GM19023 (cell line): ENCODE measurements at regions not wholly inside any gene's neighbourhood (a gene's known extent, or its start where the extent isn't known, plus 50 kb on each side); places are given as distances from the start of the nearest gene placed in this dataset.

Source experiments
- ATAC-seq: cut with Tn5 transposase; IDR thresholded peaks from one replicate; pipeline ENCODE4 v1.9.1; 2021; ENCODE audit warnings: mild to moderate bottlenecking, moderate library complexity; ENCODE audit not compliant: unreplicated experiment

DNA sequence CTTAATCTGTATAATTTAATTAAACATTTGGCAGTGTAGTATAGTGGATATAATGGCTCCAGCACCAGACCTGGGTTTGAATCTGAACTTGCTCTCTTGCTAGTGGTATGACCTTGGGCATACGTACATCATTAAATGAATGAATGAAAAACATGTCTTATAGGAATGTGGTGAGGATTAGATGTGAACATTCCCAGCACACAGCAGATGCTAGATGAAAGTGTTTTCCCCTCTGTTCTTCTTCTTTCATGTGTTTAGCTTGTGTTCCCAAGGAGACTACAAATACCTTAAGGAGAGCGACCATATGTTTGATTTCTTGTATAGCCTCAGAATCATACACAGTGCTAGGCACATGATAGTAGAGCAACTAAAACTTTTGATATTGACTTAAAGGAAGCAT is 56.5 kb downstream of the CT47B1 start:
- no peak for ATAC-seq

DNA sequence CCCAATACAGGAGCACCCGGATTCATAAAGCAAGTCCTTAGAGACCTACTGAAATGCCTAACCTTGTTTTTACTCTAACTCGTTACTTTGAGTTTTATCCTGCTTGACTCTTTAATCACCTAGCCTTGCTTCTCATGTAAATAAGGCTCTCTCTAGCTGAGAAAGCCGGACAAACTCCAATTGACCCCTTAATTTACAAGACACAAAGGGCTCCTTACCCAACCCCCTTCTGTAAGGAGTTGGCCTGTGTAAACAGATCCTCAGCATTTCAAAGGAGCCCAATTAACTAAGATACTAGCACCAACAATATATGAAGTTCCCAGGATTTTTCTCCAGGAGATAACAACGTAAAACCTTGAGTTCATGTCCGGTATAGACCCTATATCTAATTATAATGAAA is 61.7 kb downstream of the CT47B1 start:
- ATAC-seq = no peak

DNA sequence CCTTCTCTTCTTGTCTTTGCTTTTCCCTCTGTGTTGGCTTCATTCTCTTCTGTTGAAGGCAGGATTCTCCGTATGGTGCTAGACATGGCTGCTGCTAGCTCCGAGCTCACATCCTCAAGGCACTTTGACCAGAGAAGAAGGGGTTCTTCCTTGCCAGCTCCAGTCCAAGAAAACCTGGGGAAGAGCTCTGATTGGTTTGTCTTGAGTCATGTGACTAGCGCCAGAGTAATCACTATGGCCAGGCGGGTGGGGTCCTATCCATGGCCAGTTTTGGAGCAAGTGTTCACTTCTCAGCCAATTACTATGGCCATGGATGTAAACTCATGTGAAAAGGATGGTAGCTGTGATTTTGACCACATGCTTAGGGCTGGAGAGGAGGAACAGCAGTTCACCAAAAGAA is 74.2 kb downstream of the CT47B1 start:
- ATAC-seq = no peak

DNA sequence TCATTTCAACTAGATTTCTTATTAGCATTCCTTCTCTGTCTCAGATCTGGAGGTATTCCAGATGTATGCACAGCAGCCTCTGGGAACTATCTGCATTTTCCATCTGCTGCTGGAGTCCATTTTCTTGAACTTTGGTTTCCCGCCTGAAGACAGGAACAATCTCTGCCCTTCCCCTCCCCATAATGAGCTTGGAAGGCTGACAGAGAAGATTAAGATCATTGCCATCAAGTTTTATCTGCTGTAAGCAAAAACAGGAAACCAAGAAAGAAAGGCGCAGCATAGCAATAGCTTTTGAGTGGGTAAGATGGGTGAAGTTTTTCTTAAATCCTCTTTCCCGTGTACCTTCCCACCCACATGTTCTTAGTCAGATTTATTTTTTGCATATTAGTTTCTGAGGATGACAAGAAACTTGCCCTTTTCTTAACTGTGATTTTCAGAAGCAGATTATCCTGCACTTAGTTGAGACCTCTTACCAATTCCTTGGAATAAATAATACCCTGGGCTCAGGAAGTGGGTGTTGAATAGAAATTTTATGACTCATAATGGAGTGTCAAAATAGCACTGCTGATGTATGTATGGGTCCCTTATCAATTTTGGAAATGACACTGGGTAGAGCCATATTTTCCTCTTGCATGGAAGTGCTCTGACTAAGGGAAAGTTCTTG is 78.3 kb downstream of the CT47B1 start:
- no peak for ATAC-seq

DNA sequence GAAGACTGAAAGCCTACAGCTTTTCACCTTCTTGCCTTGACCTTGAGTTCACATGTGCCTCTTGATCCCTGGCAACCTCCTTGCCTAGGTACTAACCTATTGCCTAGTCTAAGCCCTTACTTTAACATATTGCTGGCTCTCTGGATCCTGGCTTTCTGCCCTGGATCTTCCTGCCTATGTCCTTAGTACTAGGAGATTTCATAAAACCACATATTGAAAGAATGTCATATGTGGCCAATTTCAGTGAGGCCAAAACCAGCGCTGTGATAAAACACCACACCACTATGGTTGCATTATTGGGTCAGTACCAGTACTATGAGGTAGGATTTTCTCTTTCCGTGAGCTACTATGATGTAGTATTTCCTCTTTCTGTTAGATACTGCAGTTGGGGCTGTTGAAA is 80.4 kb downstream of the CT47B1 start:
- ATAC-seq = no peak

DNA sequence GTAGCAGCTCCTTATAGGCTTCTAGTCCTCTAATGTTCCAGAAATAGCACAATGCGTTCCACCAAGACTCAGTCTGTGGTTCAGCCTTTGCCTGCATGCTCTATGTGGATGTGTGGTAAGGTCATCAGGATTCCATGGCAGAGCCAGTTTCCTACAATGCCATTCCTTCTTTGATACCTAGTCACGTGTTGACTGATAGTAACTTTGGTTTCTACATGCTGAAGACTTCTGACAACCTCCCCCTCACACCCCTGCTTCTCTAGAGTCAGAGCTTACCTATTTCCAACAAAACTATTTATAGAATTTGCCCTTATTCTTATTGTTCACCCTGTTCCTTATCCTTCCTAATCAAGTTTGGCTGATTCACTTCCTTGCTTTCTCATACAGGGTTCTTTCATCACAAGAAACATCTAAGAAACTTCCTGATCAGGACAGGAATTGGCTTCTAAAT is 81.1 kb downstream of the CT47B1 start:
- no peak for ATAC-seq

DNA sequence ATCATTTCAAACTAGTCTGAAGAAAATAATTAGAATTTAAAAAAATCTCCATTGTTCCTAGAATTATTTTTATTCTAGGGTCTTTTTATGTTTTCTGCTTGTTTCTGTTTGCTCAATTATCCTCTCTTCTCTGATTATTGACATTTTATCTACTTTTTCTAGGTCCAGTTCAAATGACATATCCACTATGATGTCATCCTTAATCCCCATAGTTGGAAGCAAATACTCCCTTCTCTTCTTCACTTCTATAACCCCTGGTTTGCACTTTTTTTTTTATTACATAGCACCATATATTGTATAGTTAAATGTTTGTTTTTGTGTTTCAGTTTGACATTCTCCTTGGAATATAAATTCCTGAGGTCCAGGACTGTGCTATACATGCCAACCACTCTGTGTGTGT is 82.6 kb downstream of the CT47B1 start:
- no peak for ATAC-seq

DNA sequence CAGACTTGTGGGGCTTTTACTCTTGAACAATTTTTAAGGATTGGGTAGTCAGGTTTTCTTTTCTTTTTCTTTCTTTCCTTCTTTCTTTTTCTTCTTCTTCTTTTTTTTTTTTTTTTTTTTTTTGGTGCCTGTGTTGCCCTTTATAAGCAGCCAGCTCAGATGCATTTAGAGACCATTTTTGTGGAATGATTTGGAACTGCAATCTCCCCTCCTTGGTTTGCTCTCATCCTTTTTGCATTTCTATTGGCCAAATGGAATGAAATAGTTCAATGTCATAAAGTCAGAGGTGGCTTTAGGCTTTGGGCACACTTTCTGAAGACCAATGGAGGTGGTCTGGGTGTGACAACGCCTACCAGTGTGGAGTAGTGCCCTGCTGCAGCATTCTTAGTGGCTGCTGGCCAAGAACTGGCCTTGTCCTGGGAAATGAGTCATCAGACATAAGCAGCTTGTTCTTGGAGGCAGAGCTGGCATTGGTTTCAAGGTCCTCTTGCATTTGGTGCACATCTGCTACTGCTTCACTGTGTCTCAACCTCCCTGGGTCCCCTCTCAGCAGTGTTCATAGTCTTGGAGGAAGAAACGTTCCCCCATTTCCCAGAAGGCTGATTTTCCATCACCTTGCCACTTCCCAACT is 84.5 kb downstream of the CT47B1 start:
- no peak for ATAC-seq

DNA sequence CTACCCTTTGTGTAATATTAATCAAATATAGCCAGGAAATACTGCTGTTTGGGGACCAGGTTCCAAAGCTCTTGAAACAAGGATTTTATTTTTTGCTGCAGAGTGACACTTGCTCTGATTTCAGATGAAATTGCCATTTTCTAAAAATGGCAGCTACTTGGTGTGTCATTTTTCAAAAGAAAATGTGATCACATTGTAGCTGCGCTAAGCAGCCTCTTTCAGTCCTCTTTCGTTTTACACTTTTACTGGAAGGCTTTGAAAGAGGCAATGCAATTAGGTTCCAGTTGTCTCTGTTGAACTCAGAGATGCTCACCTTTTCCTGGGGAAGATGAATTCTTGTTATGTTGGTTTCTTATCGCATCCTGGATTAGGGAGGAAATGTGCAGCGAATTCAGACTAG is 85.1 kb downstream of the CT47B1 start:
- ATAC-seq = no peak

DNA sequence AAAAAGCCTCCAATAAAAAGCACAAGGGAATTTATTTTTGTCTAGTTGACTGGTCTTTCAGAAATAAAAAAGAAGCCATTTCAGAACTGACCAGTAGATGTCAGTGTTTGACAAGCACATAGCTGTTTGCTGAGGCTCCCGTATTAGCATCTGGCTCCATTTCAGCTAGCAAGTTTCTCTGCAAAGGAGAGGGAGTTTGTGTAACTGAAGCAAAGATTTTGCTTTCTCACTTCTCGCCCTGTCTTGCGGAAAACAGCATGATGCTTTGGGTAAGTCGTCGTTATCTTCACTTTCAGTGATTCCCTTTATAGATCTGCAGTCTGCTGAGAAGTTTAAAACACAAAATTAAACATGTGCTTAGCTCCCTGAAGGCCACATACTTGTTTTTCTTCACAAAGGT is 85.5 kb downstream of the CT47B1 start:
- ATAC-seq = peak; percentile 85

DNA sequence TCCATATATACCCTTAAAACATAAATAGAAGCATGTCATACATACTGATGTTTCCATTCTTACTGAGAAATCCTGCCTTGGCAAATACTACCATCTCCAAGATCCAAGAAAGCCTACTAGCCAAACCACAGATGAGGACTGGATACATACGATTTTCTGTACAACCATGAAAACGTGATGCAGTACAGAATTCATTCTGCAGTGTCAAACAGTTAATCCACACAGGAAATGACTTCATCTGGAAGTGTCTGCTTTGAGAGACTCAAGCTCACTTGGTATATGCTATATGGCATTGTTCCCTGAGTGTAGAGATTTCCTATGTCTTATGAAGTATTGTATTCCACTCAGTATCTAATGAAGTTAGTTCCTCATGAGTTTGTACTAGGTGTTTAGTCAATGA is 94.3 kb downstream of the CT47B1 start:
- ATAC-seq = no peak

DNA sequence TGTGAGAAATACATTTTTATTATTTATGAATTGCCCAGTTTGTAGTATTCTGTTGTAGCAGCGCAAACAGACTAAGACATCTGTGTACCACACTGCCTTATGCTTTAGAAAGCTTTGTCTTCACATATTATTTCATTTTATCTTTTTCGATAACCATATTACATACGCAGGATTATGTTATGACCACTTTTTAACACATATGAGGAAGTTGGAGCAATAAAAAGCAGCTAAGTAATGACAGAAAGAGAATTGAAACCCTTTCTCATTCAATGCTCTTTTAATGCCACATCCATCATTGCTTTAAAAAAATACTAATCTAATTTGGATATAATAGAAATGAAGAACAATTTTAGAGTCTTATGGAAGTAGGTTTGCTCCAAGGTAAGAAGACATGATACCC is 99.7 kb downstream of the CT47B1 start:
- ATAC-seq = no peak

DNA sequence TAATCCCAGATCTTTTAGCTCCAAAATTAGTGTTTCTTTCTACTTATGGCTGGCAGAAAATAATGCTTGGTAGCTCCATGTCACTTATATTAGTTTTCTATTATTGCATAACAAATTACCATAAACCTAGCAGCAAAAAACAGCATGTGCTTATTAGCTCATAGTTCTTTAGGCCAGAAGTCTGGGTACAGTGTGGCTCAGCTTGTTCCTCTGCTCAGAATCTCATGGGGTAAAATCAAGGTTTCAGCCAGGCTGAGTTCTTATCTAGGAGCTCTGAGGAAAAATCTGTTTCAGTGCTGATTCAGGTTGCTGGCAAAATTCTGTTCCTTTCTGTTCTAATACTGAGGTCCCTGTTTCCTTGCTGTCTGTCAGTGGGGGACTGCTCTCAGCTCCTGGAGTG is 101.1 kb downstream of the CT47B1 start:
- no peak for ATAC-seq

DNA sequence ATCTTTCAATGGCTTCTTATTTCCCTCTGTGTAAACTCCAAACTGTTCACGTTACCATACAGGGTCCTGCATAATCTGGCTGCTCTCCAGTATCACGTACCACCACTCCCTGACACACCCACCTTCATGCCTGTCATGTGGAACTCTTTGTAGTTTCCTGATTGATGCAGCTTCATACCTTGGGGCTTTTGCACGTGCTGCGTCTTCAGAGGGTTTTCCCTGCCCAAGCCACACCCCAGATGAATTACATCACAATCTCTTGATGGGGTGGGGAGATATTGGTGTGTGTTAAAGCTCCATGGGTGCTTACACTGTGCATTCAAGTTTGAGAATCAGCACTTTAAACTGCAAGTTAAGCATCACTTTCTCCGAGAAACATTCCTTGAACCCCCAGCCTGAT is 101.9 kb downstream of the CT47B1 start:
- ATAC-seq = no peak

DNA sequence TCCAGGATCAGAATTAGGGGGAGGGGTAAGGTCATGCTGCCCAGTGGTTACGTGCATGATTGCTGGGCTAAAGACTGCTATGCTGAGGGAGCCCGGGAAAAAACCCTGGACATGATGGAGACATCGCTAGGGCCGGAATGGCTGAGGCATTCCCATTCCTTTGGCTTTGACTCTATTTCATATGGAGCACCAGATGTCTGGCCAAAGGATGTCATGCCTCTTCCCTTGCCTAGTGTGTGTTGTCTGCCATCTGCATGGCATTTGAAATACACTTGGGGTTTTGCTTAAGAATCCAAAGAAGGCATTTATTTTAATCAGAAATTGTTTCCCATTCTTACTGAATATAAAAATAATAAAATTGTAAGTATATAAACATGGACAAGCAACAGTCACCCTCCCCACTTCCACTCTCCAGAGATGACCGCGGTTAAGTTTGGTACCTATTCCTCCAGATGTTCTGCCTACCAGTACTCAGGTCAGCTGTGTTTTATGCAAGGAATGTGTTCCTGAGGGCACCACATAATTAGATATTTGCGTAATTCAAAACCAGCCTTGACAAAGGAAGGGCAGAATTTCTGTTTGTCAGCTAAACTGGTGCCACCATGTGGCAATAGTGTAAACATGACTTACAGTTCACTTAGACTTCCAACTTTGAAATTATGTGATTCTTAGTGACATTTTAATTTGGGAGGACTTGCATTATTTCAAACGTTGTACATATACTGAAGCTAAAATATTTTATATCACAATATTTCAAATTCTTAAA is 105.9 kb downstream of the CT47B1 start:
- ATAC-seq = no peak

DNA sequence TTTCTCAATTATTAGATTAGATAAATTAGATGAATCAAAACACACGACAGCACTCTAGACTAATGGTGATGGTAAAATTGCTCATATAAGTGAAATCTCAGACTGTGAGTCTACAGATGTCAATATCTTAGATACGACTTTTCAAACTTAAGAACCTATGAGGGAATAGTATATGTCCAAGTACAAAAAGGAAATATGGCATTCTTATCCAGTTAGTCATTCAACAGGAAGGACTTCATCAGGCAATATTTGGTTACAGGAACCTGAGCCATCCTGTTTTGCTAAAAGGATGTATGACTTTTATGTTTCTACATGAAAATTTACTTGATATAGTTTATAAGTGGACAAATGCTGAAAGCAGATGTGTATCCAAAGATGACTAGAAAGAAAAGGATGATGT is 107.0 kb downstream of the CT47B1 start:
- ATAC-seq = no peak

DNA sequence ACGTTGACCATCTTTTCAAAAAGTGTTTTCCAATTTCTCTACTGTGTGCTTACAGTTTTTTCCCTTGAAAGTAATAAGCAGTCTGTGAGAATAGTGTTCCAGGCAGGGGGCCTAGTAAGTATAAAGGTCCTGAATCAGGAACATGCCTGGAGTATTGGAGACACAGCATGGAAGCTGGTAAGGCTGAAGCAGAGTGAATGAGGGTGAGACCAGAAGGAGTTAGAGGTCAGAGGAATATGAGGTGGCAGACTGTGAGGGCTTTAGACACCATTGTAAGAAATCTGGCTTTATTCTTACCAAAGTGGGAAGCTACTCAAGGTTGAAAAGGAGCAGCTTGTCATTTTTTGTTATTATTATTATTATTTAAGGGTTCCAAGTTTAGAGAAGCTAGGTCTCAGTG is 107.4 kb downstream of the CT47B1 start:
- ATAC-seq = no peak

DNA sequence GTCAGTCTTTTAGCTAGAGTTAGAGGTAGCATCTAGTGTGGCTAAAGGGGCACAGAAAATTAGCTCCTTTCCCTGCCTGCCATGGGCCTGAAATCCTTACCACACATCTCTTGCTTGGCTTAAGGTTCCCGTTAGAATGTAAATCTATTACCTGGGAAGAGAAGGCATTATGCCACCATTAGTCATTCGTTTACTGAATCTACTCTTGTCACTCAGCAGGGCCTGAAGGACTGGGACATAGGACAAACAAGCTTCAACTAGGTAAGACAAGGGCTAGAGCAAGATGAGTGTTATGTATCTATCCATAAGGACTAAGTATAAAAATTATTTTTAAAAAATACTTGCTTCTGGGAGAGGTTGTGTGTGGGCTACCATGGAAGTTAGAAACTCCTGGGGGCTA is 112.4 kb downstream of the CT47B1 start:
- no peak for ATAC-seq

DNA sequence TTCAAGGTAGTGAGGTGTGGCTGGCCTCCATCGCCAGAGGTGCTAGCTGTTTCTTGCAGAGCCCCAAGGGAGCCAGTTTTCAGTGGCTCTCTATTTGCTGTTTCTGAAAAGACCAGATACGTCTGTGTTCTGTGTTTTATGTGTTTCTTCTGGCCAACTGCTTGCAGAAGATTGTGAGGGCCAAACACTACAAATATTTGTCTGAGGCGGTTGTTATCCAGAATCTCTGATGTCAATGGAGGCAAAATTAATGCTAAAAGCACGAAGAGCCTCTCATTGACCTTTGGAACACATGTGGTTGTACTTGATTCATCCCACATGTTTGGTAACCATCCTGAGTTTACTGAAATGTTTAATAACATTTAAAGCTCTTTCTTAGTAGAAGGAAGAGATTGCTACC is 113.9 kb downstream of the CT47B1 start:
- ATAC-seq = no peak

DNA sequence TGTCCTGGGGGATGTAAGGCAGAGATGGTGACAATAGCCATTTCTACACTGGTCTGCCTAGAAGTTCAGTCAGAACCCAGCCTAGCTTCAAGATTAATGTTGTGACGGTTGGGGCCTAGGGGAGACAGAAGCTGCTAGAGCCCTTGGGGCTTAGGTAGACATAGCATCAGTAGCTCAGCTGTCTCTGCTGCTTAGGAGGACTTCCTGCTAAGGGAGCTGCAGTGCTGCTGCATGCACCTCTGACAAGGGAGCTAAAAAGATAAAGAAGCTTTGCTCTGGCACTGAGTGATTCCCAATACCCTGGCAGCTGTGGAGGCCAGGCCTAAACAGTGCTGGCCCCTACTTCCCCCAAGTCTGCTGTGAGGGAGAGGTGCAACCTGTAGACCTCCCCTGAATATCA is 116.0 kb downstream of the CT47B1 start:
- no peak for ATAC-seq

DNA sequence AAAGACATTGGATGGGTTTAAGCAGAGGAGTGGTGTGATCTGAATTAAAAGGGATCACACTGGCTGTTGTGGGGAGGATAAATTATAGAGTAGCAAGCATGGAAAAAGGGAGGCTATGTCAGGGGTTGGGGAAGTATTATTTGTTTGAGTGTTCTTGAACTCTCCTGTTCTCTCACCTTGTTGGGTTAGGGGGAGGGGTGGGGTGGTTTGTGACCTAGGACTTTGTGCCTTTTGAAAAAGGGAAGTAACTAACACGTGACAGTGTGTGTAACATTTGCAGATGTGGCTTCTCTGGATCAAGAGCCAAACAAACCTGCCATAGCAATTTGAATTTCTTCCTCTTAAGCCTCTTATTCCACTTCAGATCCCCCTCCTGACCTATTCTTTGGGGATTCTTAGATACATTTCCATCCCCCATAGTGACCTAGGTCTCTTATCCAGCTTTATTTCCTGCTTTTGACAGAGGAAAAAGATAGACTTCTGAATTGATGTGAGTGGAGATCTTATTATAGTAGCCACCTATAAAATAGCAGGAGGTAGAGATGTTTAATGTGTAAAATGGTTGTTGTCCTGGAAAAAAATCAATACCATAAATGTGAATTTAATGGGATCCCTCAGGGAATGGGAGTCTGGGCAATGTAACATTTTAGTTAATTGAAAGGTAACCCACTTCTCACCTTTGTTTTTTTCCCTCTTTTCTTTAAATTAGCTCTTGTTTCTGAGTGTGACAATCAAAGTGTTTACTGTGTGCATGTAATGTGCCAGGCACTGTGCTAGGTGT is 120.4 kb downstream of the CT47B1 start:
- peak; percentile 53 for ATAC-seq
